Astrocyte of the cerebellum (primary cell): ENCODE measurements at regions not wholly inside any gene's neighbourhood (a gene's known extent, or its start where the extent isn't known, plus 50 kb on each side); places are given as distances from the start of the nearest gene placed in this dataset.
A peak's percentile ranks its signal among the peaks of the same experiment; 100 is the strongest.

ENCODE experiments used
- DNase-seq: peaks from one replicate; pipeline ENCODE4 v3.0.0-alpha.2; 2011; ENCODE audit warnings: low read depth
- H3K4me3 ChIP-seq: 2 replicates; pipeline ENCODE4 v1.5.1; 2011; ENCODE audit warnings: mild to moderate bottlenecking, low read depth, low read length, moderate library complexity
- CTCF ChIP-seq: IDR thresholded peaks from 2 replicates; pipeline ENCODE4 v1.5.1; 2012; ENCODE audit warnings: low read length, low read depth, moderate library complexity, mild to moderate bottlenecking; ENCODE audit errors: missing control alignments
- in situ Hi-C: cut with HindIII; loops from 2 replicates; pipeline ENCODE4 v1.10.0; 2017; ENCODE audit warnings: low sequenced_read_pairs

GRCh38 chr12:98344046-98344930, 171.1 kb upstream of the TMPO start:
- DNase-seq: no peak
- no peak overlapping the region for H3K4me3 ChIP-seq
- in situ Hi-C loops: no loop called here
- TF ChIP-seq CTCF: no peak

GRCh38 chr12:98345308-98345876, 170.0 kb upstream of the TMPO start:
- TF ChIP-seq CTCF: no peak
- in situ Hi-C loops: no loop called here
- no peak overlapping the region for H3K4me3 ChIP-seq
- DNase-seq: no peak

GRCh38 chr12:98351089-98351488, 164.3 kb upstream of the TMPO start:
- in situ Hi-C loops: no loop called here
- H3K4me3 ChIP-seq: no peak overlapping the region
- DNase-seq: no peak
- TF ChIP-seq CTCF: no peak

- no peak overlapping the region for H3K4me3 ChIP-seq
- DNase-seq: no peak
- no peak for TF ChIP-seq CTCF
- in situ Hi-C loops: no loop called here
These were observed 163.6 kb upstream of the TMPO start for GRCh38 chr12:98351784-98352183.

GRCh38 chr12:98352218-98352811, 163.1 kb upstream of the TMPO start:
- no peak overlapping the region for H3K4me3 ChIP-seq
- DNase-seq: peak; percentile 56
- TF ChIP-seq CTCF: no peak
- in situ Hi-C loops: no loop called here

GRCh38 chr12:98352835-98353234, 162.6 kb upstream of the TMPO start:
- in situ Hi-C loops: no loop called here
- no peak for DNase-seq
- H3K4me3 ChIP-seq: no peak overlapping the region
- no peak for TF ChIP-seq CTCF
